ENCODE measurements at regions not wholly inside any gene's neighbourhood (a gene's known extent, or its start where the extent isn't known, plus 50 kb on each side); places are given as distances from the start of the nearest gene placed in this dataset.

DNA sequence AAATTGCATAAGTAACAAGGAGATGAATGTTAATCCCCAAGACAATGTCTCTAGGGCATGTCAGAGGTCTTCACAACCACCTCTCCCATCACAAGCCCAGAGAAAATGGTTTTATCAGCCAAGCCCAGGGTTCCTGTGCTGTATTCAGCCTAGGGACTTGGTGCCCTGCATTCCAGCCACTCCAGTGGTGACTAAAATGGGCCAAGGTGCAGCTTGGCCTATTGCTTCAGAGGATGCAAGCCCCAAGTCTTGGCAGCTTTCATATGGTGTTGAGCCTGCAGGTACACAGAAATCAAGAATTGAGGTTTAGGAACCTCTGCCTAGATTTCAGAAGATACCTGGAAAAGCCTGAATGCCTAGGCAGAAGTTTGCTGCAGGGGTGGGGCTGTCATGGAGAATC, 1118.6 kb downstream of the PLA2G4A start:
- no peak overlapping the region for H3K4me3 ChIP-seq (ENCODE audit: low read depth, low read length)
- TF ChIP-seq, protein P1, sequence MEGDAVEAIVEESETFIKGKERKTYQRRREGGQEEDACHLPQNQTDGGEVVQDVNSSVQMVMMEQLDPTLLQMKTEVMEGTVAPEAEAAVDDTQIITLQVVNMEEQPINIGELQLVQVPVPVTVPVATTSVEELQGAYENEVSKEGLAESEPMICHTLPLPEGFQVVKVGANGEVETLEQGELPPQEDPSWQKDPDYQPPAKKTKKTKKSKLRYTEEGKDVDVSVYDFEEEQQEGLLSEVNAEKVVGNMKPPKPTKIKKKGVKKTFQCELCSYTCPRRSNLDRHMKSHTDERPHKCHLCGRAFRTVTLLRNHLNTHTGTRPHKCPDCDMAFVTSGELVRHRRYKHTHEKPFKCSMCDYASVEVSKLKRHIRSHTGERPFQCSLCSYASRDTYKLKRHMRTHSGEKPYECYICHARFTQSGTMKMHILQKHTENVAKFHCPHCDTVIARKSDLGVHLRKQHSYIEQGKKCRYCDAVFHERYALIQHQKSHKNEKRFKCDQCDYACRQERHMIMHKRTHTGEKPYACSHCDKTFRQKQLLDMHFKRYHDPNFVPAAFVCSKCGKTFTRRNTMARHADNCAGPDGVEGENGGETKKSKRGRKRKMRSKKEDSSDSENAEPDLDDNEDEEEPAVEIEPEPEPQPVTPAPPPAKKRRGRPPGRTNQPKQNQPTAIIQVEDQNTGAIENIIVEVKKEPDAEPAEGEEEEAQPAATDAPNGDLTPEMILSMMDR (IDR thresholded peaks at IDR 0.05; ENCODE audit: low read depth, low read length), result no peak

DNA sequence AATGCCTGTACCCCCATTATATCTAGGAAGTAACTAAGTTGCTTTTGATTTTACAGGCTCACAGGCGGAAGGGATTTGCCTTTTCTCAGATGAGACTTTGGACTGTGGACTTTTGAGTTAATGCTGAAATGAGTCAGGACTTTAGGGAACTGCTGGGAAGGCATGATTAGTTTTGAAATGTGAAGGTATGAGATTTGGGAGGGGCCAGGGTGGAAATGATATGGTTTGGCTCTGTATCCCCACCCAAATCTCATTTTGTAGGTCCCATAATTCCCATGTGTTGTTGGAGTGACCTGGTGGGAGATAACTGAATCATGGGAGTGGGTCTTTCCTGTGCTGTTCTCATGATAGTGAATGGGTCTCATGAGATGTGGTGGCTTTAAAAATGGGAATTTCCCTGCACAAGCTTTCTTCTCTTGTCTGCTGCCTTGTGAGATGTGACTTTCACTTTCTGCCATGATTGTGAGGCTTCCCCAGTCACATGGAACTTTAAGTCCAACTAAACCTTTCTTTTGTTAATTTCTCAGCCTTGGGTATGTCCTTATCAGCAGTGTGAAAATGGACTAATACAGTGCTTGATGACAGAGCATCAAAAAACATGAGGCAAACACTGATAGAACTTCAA, 1119.5 kb downstream of the PLA2G4A start:
- TF ChIP-seq, protein P1 (IDR thresholded peaks at IDR 0.05; ENCODE audit: low read depth, low read length), result no peak
- H3K4me3 ChIP-seq (ENCODE audit: low read depth, low read length), result no peak overlapping the region

DNA sequence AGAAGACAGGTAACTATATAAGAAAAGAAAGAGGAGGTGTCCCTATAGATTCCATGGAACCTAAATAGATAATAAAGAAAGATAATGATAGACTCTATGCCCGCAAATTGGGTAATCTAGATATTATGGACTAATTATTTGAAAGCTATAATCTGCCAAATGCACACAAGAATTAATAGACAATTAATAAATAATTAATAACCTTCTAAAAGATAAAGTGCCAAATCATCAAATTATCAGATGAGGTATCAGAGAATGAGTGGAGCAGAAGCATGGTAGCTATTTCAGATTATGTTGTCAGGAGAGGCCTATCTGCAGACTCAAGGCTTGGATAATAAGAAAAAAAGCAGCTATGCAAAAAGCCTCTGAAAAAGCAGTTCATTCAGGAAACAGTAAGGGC, 1120.8 kb downstream of the PLA2G4A start:
- H3K4me3 ChIP-seq (ENCODE audit: low read depth, low read length), result no peak overlapping the region
- TF ChIP-seq, protein P1 (IDR thresholded peaks at IDR 0.05; ENCODE audit: low read depth, low read length), result no peak

DNA sequence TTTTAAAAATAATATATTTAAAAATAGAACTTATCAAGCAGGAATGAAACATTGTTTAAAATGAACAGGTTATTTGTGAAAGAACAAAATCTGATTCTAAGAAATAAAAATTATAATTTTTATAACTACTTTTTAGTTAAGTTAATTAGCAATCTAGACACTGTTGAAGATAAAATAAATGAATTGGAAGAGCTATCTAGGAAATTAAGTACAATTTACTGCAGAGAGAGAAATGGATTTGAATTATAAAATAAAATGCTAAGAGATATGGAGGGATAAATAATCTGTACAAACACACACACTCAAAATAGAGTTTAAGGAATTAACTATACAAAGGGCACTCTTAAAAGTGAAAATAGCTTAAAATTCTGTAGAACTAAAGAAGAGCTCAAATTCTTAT, 1123.1 kb downstream of the PLA2G4A start:
- TF ChIP-seq, protein P1 (IDR thresholded peaks at IDR 0.05; ENCODE audit: low read depth, low read length), result no peak
- no peak overlapping the region for H3K4me3 ChIP-seq (ENCODE audit: low read depth, low read length)

DNA sequence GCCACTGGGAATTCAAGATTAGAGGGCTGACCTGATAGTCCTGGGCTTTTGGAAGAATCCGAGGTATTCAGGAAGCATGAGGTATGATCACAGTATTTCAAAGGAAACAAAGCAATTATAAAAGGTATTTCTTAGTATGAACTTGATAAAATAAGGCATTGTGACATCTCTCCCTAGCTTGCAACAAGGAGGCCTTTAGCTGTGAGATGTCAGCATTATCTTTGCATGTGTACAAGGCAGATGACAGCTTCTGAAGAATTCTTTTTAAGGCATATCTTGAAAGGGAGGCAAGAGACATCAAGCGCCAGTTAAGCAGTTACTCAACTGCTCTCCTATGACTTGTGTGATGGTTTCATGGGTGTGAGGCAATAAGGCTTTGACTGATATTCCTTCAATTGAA, 1123.7 kb downstream of the PLA2G4A start:
- TF ChIP-seq, protein P1 (IDR thresholded peaks at IDR 0.05; ENCODE audit: low read depth, low read length), result no peak

DNA sequence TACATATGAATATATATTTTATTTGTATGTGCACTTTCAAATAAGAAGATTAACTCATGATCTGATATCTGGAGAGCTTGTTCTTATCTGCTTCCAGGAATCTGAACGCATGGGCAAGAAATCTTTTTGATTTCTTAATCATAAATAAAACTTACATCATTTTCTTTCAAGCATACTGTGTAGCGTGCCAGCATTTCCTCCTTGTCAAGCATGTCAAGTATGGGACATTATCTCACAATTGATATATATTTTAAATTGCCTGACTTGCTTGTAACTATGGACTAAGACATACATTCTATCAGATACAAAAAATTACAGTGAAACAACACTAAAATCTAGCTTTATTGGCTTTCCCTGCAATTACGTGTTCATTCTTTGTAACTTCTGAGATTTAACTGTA, 1128.2 kb downstream of the PLA2G4A start:
- TF ChIP-seq, protein P1 (IDR thresholded peaks at IDR 0.05; ENCODE audit: low read depth, low read length), result no peak
- no peak overlapping the region for H3K4me3 ChIP-seq (ENCODE audit: low read depth, low read length)

More for the DNA sequence above, 1123.7 kb downstream of the PLA2G4A start:
- no peak overlapping the region for H3K4me3 ChIP-seq (ENCODE audit: low read depth, low read length)

DNA sequence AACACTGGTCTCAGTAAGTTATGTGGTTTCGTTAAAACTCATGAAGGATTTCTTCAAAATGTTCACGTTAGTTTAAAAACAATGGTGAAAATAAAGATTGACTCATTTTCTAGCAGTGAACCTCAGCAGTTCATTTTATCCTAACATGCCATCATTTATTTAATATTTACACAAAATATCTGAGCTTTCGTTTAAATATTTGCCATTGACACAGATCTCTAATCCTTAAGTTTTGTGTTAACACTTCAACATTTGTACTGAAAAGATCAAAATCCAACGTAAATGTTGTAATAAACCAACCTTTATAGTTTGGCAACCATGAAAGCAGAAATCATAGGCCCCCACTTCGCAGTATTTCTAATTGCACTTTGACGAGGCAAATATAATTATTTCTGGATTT, 1129.5 kb downstream of the PLA2G4A start:
- H3K4me3 ChIP-seq (ENCODE audit: low read depth, low read length), result no peak overlapping the region
- TF ChIP-seq, protein P1 (IDR thresholded peaks at IDR 0.05; ENCODE audit: low read depth, low read length), result no peak

Measured in WI38 (cell line).